Right renal cortex interstitium (tissue), 3 donors: ENCODE measurements at regions not wholly inside any gene's neighbourhood (a gene's known extent, or its start where the extent isn't known, plus 50 kb on each side); places are given as distances from the start of the nearest gene placed in this dataset.

ENCODE experiments used
- DNase-seq, 3 donors: peaks; one replicate each; pipeline ENCODE4 v3.0.0-alpha.2; 2013; ENCODE audit warnings: low read depth in 3 of 3, low spot score in 2 of 3

GRCh38 chr4:159497936-159498335 is 395.1 kb downstream of the RAPGEF2 start:
- peak in 1 of 3 donors; percentile 6 for DNase-seq

- no peak for DNase-seq
Measured at GRCh38 chr4:159498446-159499115, 395.7 kb downstream of the RAPGEF2 start.

DNA sequence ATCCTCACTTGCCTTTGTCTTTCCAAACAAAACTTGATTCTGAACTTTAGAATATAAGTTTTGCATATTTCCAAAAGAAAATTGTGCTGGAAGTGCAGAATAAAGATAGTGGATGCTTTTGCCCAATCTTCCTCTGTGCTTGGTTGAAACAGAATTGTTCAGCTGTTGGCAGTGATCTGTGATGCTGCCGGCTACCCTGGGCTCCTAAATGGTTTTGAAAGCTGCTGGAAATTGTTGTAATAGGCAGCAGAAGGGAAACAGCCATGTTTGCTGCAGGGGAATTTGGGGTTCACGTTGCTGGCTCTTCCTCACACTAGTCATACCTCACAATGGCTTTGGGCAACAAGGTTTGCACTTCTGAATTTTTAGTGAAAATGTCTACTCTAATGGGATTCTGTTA is 398.0 kb downstream of the RAPGEF2 start:
- DNase-seq, result no peak

- no peak for DNase-seq
Measured at GRCh38 chr4:159503236-159504008, 400.5 kb downstream of the RAPGEF2 start.

- DNase-seq, result no peak
Measured at GRCh38 chr4:159504684-159505083, 401.8 kb downstream of the RAPGEF2 start.

DNA sequence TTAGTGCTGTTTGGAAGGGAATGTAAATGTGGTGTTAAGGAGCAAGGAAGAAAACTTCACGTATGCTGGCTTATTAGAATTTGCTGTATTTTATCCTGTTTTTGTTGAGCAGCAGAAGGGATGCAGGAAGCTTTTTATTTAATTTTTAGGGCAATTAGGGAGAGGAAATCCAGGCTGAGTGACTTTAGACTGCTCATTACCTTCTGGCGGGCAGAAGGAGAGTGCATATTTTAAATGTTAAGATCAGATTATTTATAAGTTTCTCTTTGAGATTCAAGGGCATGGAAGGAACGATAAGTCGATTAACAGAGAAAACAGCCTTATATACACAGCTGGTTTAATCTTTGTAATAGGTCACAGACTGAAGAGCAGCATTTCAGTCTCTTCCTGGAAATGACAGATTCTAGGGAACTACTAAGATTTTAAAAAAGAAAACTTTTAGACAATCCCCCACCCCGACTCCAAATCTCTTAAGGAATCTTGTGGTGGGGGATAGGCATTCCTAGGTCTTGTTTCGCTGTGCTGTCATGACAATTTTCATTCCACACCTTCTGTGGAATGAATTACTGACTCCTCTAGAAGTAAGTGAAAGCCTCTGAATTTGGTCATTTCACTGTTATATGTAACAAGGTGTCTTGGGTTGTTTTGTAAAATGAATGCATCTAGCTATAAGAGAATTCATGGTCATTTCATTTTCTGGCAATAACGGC is 402.5 kb downstream of the RAPGEF2 start:
- DNase-seq, result no peak

DNA sequence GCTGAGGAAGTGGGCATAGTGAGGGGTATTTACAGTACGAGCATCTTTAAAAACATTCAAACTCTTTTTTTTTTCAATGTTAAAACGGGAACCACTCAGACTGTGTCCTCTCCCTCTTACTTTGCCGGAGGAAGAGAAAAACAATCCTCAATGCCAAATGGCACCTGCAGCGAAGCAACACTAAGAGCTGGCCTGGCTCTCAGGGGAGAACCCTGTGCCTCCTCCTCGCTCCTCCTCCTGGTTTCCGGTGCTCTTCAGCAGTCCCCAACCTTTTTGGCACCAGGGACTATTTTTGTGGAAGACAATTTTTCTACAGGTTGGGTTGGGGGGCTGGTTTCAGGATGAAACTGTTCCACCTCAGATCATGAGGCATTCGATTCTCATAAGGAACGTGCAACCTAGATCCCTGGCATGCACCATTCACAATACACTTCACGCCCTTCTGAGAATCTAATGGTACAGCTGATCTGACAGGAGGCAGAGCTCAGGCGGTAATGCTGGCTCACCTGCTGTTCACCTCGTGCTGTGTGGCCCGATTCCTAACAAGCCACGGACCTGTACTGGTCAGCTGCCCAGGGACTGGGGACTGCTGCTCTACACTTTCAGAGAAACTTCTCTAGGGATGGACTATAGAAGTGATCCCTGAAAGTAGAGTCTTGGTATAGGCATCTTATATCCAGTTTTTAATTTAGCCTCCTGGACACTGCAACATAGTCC is 404.1 kb downstream of the RAPGEF2 start:
- DNase-seq, result no peak

GRCh38 chr4:159508917-159509500 is 406.1 kb downstream of the RAPGEF2 start:
- no peak for DNase-seq

DNA sequence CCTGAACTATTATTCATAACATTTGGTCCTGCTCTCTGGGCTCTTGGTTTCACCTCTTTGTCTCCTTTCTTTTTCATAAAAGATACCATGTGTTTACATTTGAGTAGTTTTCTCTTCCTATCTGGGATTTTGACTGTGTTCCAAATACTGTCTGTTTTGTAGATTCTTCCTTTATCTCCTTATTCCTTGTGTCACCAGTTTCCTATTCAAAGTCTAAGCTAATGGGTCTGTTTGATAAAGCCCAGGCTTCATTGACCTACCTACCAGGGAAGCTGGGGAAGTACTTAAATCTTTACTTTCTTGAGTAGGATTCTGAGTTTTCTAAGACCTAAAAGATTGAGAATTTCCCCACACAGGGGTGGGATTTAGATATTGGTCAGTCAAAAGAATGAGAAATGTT is 409.5 kb downstream of the RAPGEF2 start:
- DNase-seq, result no peak

DNA sequence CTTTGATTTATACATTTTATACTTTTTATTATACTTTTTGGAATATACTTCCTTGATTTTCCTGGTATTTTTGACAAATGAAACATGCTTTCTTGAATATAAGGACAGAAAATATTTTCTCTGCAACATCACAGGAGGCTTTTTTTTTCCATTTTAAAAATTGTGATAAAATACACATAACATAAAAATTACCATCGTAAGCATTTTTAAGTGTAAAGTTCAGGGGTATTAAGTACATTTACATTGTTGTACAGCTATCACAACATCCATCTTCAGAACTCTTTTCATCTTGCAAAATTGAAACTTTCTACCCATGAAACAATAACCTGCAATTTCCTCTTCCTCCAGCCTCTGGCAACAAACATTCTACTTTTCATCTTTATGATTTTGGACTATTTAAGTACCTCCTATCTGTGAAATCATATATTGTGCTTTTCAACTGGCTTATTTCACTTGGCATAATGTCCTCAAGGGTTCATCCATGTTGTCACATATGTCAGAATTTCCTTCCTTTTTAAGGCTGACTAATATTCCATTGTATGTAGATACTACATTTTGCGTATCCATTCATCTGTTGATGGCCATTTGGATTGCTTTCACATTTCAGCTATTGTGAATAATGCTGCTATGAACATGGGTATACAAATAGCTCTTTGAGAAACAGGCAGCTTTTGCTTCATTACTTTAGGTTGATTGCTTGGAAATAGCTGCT is 412.6 kb downstream of the RAPGEF2 start:
- no peak for DNase-seq

DNA sequence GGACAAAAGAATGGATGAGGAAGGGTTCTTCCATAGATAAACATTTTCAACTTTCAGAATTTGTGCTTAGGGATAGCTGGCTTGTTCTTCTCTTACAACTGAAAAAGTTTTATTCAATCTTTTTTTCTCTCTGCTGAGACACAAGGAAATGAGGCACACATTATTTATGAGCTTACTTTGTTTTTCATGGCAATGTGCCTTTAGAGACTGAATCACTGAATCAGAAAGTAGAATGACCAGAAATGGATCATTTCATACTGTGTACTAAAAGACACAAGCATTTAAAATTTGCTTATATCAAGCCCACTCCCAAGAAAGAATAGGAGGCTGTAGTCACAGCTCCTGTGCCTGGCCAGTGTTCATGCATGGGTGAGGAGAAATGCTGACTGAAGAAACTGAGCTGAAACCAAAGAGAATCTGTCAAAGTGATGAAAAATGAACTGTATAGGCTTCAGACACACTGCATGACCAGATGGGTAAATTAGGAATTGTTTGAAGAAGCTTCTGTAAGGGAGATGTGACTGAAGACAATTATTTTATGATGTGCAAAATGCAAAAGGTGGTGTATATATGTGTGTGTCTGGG is 413.8 kb downstream of the RAPGEF2 start:
- DNase-seq, result no peak

DNA sequence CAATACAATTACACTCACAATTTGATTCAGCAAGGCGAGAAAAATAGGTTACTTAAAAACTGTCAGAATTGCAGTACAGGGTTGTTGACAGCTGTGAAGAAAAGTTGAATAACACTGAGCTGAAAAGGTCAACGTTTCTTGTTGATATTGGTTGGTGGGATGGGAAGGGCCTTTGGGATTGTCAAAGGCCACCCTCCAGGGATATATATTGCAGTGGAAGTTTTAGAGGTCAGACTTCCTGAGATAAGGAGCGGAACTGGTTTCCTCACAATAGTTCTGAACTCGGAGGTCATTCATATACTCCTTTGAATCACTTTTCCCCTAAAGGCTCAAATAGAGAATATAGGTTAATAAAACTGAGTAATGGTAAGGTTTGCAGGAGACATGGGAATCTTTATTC is 417.2 kb downstream of the RAPGEF2 start:
- no peak for DNase-seq

GRCh38 chr4:159526172-159526571 is 423.3 kb downstream of the RAPGEF2 start:
- no peak for DNase-seq

GRCh38 chr4:159534655-159535054 is 431.8 kb downstream of the RAPGEF2 start:
- DNase-seq, result no peak

- no peak for DNase-seq
Measured at GRCh38 chr4:159538556-159538955, 435.7 kb downstream of the RAPGEF2 start.

DNA sequence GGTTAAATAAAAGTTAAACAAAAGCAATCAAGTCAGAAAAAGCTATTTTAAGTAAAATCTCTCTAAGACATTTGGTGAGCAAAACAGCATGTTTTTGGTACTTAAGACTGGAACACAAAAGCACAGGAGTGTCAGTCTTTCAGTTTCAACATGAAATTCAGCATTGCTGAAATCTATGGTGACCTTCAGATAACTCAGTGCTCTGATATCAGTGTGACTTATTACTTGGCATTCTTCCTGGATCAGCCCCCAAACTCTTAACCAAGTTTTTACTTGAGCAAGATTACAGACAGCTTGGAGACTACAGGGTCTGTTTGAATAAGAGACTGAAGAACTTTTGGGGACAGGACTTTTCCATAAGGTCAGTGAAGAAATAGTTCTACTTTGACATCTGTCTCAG is 437.2 kb downstream of the RAPGEF2 start:
- peak in 1 of 3 donors; percentile 1 for DNase-seq

GRCh38 chr4:159540501-159540900 is 437.6 kb downstream of the RAPGEF2 start:
- no peak for DNase-seq

DNA sequence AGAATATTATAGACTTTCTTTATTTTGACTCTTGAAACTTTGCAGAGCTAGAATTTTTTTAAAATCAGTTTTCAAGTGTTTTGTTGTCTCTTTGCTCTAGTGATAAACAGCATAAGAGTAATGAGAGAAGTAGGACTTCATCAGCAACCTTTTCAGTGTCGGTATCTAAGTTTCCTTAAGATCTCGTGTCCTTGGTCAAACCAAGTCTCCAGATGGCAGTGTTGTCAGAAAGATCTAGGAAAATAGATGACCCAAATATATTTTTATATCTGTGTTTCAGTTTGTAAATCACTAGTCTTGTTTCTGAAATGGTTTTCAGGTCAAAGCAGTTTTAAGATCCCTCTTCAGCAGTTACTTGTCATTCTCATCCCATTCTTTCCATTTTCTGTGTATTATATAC is 438.3 kb downstream of the RAPGEF2 start:
- no peak for DNase-seq

- DNase-seq, result no peak
Measured at GRCh38 chr4:159542296-159542695, 439.4 kb downstream of the RAPGEF2 start.

DNA sequence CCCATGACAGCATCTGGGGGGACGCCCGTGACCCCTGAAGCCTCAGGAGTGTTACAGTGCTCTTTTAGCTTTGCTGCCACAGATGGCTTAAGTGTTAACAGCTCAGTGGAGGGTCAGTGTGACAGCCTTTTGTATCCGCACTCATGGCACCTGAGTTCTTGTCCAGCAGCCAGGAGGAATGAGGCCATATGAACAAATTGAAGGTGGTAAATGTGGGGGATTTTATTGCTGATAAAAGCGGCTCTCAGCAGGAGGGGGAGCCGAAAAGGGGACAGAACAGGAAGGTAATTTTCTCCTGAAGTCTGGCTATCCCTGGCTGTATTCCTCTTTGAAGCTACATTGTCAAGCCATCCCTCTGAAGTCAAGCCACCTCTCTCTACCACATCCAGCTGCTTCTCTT is 441.0 kb downstream of the RAPGEF2 start:
- no peak for DNase-seq
